K562 (cell line): ENCODE measurements at regions not wholly inside any gene's neighbourhood (a gene's known extent, or its start where the extent isn't known, plus 50 kb on each side); places are given as distances from the start of the nearest gene placed in this dataset.

Experiments used
- BCOR ChIP-seq: fragments of 450-650 bp; IDR thresholded peaks from 2 replicates; pipeline ENCODE4 v1.6.1; 2016
- ELF4 ChIP-seq: fragments of 450-650 bp; formaldehyde crosslinking; IDR thresholded peaks from 2 replicates; pipeline ENCODE4 v1.4.0; 2022; ENCODE audit warnings: missing genetic modification characterization
- TF ChIP-seq, protein P1 (sequence below): fragments of 450-650 bp; IDR thresholded peaks from 2 replicates; pipeline ENCODE4 v1.6.1; 2016; ENCODE audit warnings: low read depth
- TF ChIP-seq, protein P2 (sequence below): fragments of 450-650 bp; IDR thresholded peaks from 2 replicates; pipeline ENCODE4 v1.6.1; 2017; ENCODE audit warnings: mild to moderate bottlenecking, moderate library complexity

DNA sequence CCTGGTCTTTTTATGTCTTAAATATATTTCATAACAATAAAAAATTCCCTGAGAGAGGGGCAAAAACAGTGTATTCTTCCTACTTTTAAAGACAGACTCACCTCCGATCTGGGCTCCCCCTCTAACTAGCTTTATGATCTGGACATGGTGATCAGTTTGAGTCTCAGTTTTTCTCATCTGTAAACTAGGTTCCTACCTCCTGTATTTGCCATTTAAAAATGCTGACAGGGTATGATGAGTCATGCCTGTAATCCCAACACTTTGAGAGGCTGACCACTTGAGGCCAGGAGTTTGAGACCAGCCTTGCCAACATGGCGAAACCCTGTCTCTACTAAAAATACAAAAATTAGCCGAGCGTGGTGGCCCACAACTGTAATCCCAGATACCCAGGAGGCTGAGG lies 114.8 kb upstream of the LHX5 start (continued):
- TF ChIP-seq ELF4 (CRISPR knock-in tag), result no peak
- TF ChIP-seq, protein P1, sequence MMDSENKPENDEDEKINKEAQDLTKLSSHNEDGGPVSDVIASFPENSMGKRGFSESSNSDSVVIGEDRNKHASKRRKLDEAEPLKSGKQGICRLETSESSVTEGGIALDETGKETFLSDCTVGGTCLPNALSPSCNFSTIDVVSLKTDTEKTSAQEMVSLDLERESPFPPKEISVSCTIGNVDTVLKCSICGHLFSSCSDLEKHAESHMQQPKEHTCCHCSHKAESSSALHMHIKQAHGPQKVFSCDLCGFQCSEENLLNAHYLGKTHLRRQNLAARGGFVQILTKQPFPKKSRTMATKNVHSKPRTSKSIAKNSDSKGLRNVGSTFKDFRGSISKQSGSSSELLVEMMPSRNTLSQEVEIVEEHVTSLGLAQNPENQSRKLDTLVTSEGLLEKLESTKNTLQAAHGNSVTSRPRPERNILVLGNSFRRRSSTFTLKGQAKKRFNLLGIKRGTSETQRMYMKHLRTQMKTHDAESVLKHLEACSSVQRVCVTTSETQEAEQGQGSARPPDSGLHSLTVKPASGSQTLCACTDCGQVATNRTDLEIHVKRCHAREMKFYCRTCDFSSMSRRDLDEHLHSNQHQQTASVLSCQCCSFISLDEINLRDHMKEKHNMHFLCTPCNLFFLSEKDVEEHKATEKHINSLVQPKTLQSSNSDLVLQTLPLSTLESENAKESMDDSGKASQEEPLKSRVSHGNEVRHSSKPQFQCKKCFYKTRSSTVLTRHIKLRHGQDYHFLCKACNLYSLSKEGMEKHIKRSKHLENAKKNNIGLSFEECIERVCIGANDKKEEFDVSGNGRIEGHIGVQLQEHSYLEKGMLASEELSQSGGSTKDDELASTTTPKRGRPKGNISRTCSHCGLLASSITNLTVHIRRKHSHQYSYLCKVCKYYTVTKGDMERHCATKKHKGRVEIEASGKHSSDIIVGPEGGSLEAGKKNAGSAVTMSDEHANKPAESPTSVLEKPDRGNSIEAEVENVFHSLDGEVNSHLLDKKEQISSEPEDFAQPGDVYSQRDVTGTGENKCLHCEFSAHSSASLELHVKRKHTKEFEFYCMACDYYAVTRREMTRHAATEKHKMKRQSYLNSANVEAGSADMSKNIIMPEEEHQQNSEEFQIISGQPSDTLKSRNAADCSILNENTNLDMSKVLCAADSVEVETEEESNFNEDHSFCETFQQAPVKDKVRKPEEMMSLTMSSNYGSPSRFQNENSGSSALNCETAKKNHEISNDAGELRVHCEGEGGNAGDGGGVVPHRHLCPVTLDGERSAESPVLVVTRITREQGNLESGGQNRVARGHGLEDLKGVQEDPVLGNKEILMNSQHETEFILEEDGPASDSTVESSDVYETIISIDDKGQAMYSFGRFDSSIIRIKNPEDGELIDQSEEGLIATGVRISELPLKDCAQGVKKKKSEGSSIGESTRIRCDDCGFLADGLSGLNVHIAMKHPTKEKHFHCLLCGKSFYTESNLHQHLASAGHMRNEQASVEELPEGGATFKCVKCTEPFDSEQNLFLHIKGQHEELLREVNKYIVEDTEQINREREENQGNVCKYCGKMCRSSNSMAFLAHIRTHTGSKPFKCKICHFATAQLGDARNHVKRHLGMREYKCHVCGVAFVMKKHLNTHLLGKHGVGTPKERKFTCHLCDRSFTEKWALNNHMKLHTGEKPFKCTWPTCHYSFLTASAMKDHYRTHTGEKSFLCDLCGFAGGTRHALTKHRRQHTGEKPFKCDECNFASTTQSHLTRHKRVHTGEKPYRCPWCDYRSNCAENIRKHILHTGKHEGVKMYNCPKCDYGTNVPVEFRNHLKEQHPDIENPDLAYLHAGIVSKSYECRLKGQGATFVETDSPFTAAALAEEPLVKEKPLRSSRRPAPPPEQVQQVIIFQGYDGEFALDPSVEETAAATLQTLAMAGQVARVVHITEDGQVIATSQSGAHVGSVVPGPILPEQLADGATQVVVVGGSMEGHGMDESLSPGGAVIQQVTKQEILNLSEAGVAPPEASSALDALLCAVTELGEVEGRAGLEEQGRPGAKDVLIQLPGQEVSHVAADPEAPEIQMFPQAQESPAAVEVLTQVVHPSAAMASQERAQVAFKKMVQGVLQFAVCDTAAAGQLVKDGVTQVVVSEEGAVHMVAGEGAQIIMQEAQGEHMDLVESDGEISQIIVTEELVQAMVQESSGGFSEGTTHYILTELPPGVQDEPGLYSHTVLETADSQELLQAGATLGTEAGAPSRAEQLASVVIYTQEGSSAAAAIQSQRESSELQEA, result no peak
- TF ChIP-seq BCOR, result peak; percentile 57; the same call in 1 of the 2 replicates
- TF ChIP-seq, protein P2, sequence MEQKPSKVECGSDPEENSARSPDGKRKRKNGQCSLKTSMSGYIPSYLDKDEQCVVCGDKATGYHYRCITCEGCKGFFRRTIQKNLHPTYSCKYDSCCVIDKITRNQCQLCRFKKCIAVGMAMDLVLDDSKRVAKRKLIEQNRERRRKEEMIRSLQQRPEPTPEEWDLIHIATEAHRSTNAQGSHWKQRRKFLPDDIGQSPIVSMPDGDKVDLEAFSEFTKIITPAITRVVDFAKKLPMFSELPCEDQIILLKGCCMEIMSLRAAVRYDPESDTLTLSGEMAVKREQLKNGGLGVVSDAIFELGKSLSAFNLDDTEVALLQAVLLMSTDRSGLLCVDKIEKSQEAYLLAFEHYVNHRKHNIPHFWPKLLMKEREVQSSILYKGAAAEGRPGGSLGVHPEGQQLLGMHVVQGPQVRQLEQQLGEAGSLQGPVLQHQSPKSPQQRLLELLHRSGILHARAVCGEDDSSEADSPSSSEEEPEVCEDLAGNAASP, result no peak
